ENCODE measurements at regions not wholly inside any gene's neighbourhood (a gene's known extent, or its start where the extent isn't known, plus 50 kb on each side); places are given as distances from the start of the nearest gene placed in this dataset.

DNA sequence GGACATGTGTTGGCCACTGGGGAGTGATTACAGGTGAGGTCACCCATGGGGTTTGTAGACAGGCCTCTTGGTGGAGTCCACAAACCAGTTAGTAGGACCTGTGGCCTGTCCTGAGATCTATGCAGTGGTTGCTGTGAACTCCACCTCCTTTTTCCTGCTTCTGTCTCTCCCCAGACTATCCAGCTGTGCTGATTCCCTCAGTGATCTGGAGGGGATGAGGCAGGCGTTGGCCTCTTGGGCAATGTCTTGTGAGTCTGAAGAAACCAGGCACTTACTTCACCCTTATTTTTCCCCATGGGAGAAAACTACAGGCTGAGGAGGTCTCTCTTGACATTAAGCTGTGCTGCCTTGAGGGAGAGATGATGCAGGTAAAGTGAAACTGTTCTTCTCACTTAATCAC is 257.2 kb upstream of the PRICKLE1 start:
- FAIRE-seq (no peak), DNase-seq (ENCODE audit: low read depth, low spot score) (no peak)
- Histone ChIP-seq H4K20me1 (ENCODE audit: control insufficient read depth, extremely low read depth, insufficient read depth, low read length) (no peaks in the 10 kb centered on the region), H3K4me3 (ENCODE audit: control insufficient read depth in 2 of 3, extremely low read depth in 1 of 3, insufficient read depth in 2 of 3, low read depth in 1 of 3, low read length in 3 of 3) (no peak overlapping the region), H3K9me3 (ENCODE audit: control insufficient read depth, low read depth, low read length) (no peaks in the 10 kb centered on the region), H3K36me3 (ENCODE audit: control insufficient read depth in 2 of 2, extremely low read depth in 1 of 2, insufficient read depth in 2 of 2, low read length in 2 of 2) (no peaks in the 10 kb centered on the region), H3K79me2 (ENCODE audit: control insufficient read depth, insufficient read depth, low read length) (no peaks in the 10 kb centered on the region), H3K4me2 (ENCODE audit: control insufficient read depth, extremely low read depth, insufficient read depth, low read depth, low read length) (no peak overlapping the region), H3K27me3 (ENCODE audit: control insufficient read depth, extremely low read depth, insufficient read depth, low read length) (no peaks in the 10 kb centered on the region), H3K9ac (ENCODE audit: control insufficient read depth, extremely low read depth, insufficient read depth, low read length) (no peak overlapping the region), H3K9me1 (ENCODE audit: control insufficient read depth, extremely low read depth, insufficient read depth, low read length) (no peaks in the 10 kb centered on the region), H3K4me1 (ENCODE audit: control insufficient read depth, extremely low read depth, insufficient read depth, low read length) (no peaks in the 10 kb centered on the region), H2AFZ (ENCODE audit: control insufficient read depth, low read length) (no peak overlapping the region), H3K27ac (ENCODE audit: control insufficient read depth, insufficient read depth, low read length) (no peak overlapping the region)
- dilution Hi-C loops (cut with MboI; ENCODE audit: extremely low pct_ligation_motif_present, low sequenced_read_pairs) = no loop called here
- TF ChIP-seq EZH2 (IDR thresholded peaks at IDR 0.05; ENCODE audit: low read length) = no peak
- TF ChIP-seq, protein P1, sequence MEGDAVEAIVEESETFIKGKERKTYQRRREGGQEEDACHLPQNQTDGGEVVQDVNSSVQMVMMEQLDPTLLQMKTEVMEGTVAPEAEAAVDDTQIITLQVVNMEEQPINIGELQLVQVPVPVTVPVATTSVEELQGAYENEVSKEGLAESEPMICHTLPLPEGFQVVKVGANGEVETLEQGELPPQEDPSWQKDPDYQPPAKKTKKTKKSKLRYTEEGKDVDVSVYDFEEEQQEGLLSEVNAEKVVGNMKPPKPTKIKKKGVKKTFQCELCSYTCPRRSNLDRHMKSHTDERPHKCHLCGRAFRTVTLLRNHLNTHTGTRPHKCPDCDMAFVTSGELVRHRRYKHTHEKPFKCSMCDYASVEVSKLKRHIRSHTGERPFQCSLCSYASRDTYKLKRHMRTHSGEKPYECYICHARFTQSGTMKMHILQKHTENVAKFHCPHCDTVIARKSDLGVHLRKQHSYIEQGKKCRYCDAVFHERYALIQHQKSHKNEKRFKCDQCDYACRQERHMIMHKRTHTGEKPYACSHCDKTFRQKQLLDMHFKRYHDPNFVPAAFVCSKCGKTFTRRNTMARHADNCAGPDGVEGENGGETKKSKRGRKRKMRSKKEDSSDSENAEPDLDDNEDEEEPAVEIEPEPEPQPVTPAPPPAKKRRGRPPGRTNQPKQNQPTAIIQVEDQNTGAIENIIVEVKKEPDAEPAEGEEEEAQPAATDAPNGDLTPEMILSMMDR (optimal IDR thresholded peaks at IDR 0.05 in 1 of 3, IDR thresholded peaks at IDR 0.05 in 1 of 3, conservative IDR thresholded peaks at IDR 0.05 in 1 of 3; ENCODE audit: extremely low read depth in 1 of 3, insufficient read depth in 2 of 3, low read length in 3 of 3) = no peak

DNA sequence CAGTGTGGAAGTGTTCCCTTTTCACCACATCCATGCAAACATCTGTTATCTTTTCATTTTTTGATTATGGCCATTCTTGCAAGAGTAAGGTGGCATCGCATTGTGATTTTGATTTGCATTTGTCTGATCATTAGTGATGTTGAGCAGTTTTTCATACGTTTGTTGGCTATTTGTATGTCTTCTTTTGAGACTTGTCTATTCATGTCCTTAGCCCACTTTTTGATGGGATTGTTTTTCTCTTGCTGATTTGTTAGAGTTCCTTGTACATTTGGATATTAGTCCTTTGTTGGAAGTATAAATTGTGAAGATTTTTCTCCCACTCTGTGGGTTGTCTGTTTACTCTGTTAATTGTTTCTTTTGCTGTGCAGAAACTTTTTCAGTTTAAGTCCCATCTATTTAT is 244.5 kb upstream of the PRICKLE1 start:
- H3K4me2 ChIP-seq (ENCODE audit: control insufficient read depth, extremely low read depth, insufficient read depth, low read depth, low read length) = no peak overlapping the region
- no peak overlapping the region for H2AFZ ChIP-seq (ENCODE audit: control insufficient read depth, low read length)
- H3K4me3 ChIP-seq (ENCODE audit: control insufficient read depth in 2 of 3, extremely low read depth in 1 of 3, insufficient read depth in 2 of 3, low read depth in 1 of 3, low read length in 3 of 3) = no peak overlapping the region
- H3K79me2 ChIP-seq (ENCODE audit: control insufficient read depth, insufficient read depth, low read length) = no peaks in the 10 kb centered on the region
- H4K20me1 ChIP-seq (ENCODE audit: control insufficient read depth, extremely low read depth, insufficient read depth, low read length) = no peaks in the 10 kb centered on the region
- H3K9ac ChIP-seq (ENCODE audit: control insufficient read depth, extremely low read depth, insufficient read depth, low read length) = no peak overlapping the region
- H3K36me3 ChIP-seq (ENCODE audit: control insufficient read depth in 2 of 2, extremely low read depth in 1 of 2, insufficient read depth in 2 of 2, low read length in 2 of 2) = no peaks in the 10 kb centered on the region
- dilution Hi-C loops (cut with MboI; ENCODE audit: extremely low pct_ligation_motif_present, low sequenced_read_pairs) = no loop called here
- no peaks in the 10 kb centered on the region for H3K27me3 ChIP-seq (ENCODE audit: control insufficient read depth, extremely low read depth, insufficient read depth, low read length)
- H3K9me3 ChIP-seq (ENCODE audit: control insufficient read depth, low read depth, low read length) = no peaks in the 10 kb centered on the region
- H3K9me1 ChIP-seq (ENCODE audit: control insufficient read depth, extremely low read depth, insufficient read depth, low read length) = no peaks in the 10 kb centered on the region
- DNase-seq (ENCODE audit: low read depth, low spot score) (no peak), FAIRE-seq (no peak)
- TF ChIP-seq EZH2 (IDR thresholded peaks at IDR 0.05; ENCODE audit: low read length) = no peak
- TF ChIP-seq, protein P1 (optimal IDR thresholded peaks at IDR 0.05 in 1 of 3, IDR thresholded peaks at IDR 0.05 in 1 of 3, conservative IDR thresholded peaks at IDR 0.05 in 1 of 3; ENCODE audit: extremely low read depth in 1 of 3, insufficient read depth in 2 of 3, low read length in 3 of 3) = no peak
- no peaks in the 10 kb centered on the region for H3K4me1 ChIP-seq (ENCODE audit: control insufficient read depth, extremely low read depth, insufficient read depth, low read length)
- no peak overlapping the region for H3K27ac ChIP-seq (ENCODE audit: control insufficient read depth, insufficient read depth, low read length)

Measured in keratinocyte (primary cell).